ENCODE measurements at regions not wholly inside any gene's neighbourhood (a gene's known extent, or its start where the extent isn't known, plus 50 kb on each side); places are given as distances from the start of the nearest gene placed in this dataset.

GRCh38 chr3:180142472-180142871 is 105.7 kb upstream of the PEX5L start:
- TF ChIP-seq NR1H2 (CRISPR knock-in tag; IDR thresholded peaks at IDR 0.05) = no peak
- TF ChIP-seq CTCF (IDR thresholded peaks at IDR 0.05) = no peak

Measured in WTC11 (cell line).